Hepatocyte (in vitro differentiated cells): ENCODE measurements at regions not wholly inside any gene's neighbourhood (a gene's known extent, or its start where the extent isn't known, plus 50 kb on each side); places are given as distances from the start of the nearest gene placed in this dataset.
"Not testable (repeated sequence)": the region's sequence is repeated elsewhere in the genome, so short reads cannot be mapped to it uniquely, and the experiment has no call there.

Source experiments
- DNase-seq: peaks from one replicate; pipeline ENCODE4 v3.0.0-alpha.2; 2016; ENCODE audit warnings: low spot score
- H2AFZ ChIP-seq: fragments of 200-600 bp; sonication (generic); 2 replicates; pipeline ENCODE4 v1.6.0; 2016; ENCODE audit warnings: antibody characterized with exemption, mild to moderate bottlenecking
- H3K27ac ChIP-seq: fragments of 200-600 bp; sonication (generic); 2 replicates; pipeline ENCODE4 v1.5.1; 2016; ENCODE audit warnings: mild to moderate bottlenecking
- H3K27me3 ChIP-seq: fragments of 200-600 bp; sonication (generic); 2 replicates; pipeline ENCODE4 v1.6.1; 2016
- H3K36me3 ChIP-seq: fragments of 200-600 bp; sonication (generic); replicated peaks from 2 replicates; pipeline ENCODE4 v1.5.1; 2016; ENCODE audit warnings: low read depth; ENCODE audit not compliant: insufficient read depth
- H3K4me1 ChIP-seq: fragments of 200-600 bp; sonication (generic); 2 replicates; pipeline ENCODE4 v1.5.1; 2016; ENCODE audit warnings: mild to moderate bottlenecking, moderate library complexity; ENCODE audit not compliant: insufficient read depth
- H3K4me2 ChIP-seq: fragments of 200-600 bp; sonication (generic); 2 replicates; pipeline ENCODE4 v1.6.0; 2016
- H3K4me3 ChIP-seq: fragments of 200-600 bp; sonication (generic); 2 replicates; pipeline ENCODE4 v1.5.1; 2016; ENCODE audit warnings: mild to moderate bottlenecking
- H3K79me2 ChIP-seq: fragments of 200-600 bp; sonication (generic); 2 replicates; pipeline ENCODE4 v1.6.0; 2017; ENCODE audit warnings: mild to moderate bottlenecking
- H3K9me2 ChIP-seq: fragments of 200-600 bp; sonication (generic); replicated peaks from 2 replicates; pipeline ENCODE4 v1.6.0; 2017; ENCODE audit warnings: mild to moderate bottlenecking; ENCODE audit not compliant: insufficient read depth
- H3K9me3 ChIP-seq: fragments of 200-600 bp; sonication (generic); 2 replicates; pipeline ENCODE4 v1.5.1; 2016; ENCODE audit warnings: low read depth, mild to moderate bottlenecking
- H4K20me1 ChIP-seq: fragments of 200-600 bp; sonication (generic); 2 replicates; pipeline ENCODE4 v1.6.0; 2016; ENCODE audit warnings: mild to moderate bottlenecking; ENCODE audit not compliant: insufficient read depth, poor library complexity, severe bottlenecking
- CTCF ChIP-seq: fragments of 200-600 bp; sonication (generic); IDR thresholded peaks from 2 replicates; pipeline ENCODE4 v1.5.1; 2016; ENCODE audit warnings: antibody characterized with exemption, mild to moderate bottlenecking; ENCODE audit not compliant: poor library complexity
- EZH2 ChIP-seq: fragments of 200-600 bp; sonication (generic); IDR thresholded peaks from 2 replicates; pipeline ENCODE4 v1.6.1; 2016; ENCODE audit warnings: antibody characterized with exemption, mild to moderate bottlenecking, borderline replicate concordance
- EZH2phosphoT487 ChIP-seq: fragments of 200-600 bp; sonication (generic); IDR thresholded peaks from one replicate; pipeline ENCODE4 v1.6.1; 2018; ENCODE audit warnings: antibody characterized with exemption, mild to moderate bottlenecking, low read depth, moderate library complexity; ENCODE audit not compliant: unreplicated experiment, severe bottlenecking
- WGBS: methylation state at CpG from one replicate; pipeline ENCODE4 v1.1.6; 2016; ENCODE audit warnings: low lambda C conversion rate; ENCODE audit errors: missing lambda C conversion rate; 5-methylcytosine and 5-hydroxymethylcytosine counted together

- no peaks in the 10 kb centered on the region for H3K9me3 ChIP-seq
- H3K36me3 ChIP-seq: no peaks in the 10 kb centered on the region
- no peak for TF ChIP-seq EZH2
- TF ChIP-seq EZH2phosphoT487: no peak
- no peak for TF ChIP-seq CTCF
- H3K9me2 ChIP-seq: no peaks in the 10 kb centered on the region
- no peak for DNase-seq
- no peaks in the 10 kb centered on the region for H4K20me1 ChIP-seq
- no peaks in the 10 kb centered on the region for H3K4me1 ChIP-seq
- no peaks in the 10 kb centered on the region for H3K79me2 ChIP-seq
- no peak overlapping the region for H3K4me3 ChIP-seq
- H3K27me3 ChIP-seq: no peaks in the 10 kb centered on the region
- 92% methylated on average over 8 of the region's 8 CpGs for WGBS
- no peak overlapping the region for H2AFZ ChIP-seq
- no peak overlapping the region for H3K27ac ChIP-seq
- H3K4me2 ChIP-seq: no peak overlapping the region
These were observed 768.4 kb downstream of the TDRD15 start for GRCh38 chr2:21892140-21892539.

GRCh38 chr2:21895200-21895599 lies 771.4 kb downstream of the TDRD15 start:
- H3K27ac ChIP-seq: no peak overlapping the region
- no peaks in the 10 kb centered on the region for H4K20me1 ChIP-seq
- no peaks in the 10 kb centered on the region for H3K27me3 ChIP-seq
- H3K9me2 ChIP-seq: no peaks in the 10 kb centered on the region
- H3K4me3 ChIP-seq: no peak overlapping the region
- H3K79me2 ChIP-seq: no peaks in the 10 kb centered on the region
- H3K4me2 ChIP-seq: no peak overlapping the region
- H3K4me1 ChIP-seq: no peaks in the 10 kb centered on the region
- H2AFZ ChIP-seq: no peak overlapping the region
- WGBS: 88% methylated on average over 5 of the region's 5 CpGs
- TF ChIP-seq EZH2phosphoT487: no peak
- H3K9me3 ChIP-seq: no peaks in the 10 kb centered on the region
- no peaks in the 10 kb centered on the region for H3K36me3 ChIP-seq
- DNase-seq: no peak

GRCh38 chr2:21908712-21909380 lies 785.1 kb downstream of the TDRD15 start:
- H3K9me3 ChIP-seq, H2AFZ ChIP-seq, DNase-seq, H3K79me2 ChIP-seq, H3K4me3 ChIP-seq, H3K36me3 ChIP-seq, H4K20me1 ChIP-seq, H3K9me2 ChIP-seq, H3K27me3 ChIP-seq, H3K27ac ChIP-seq, H3K4me2 ChIP-seq, H3K4me1 ChIP-seq: not testable (repeated sequence)
- WGBS: 90% methylated on average over 25 of the region's 26 CpGs

GRCh38 chr2:21910832-21911507 lies 787.2 kb downstream of the TDRD15 start:
- Histone ChIP-seq H3K9me2 (no peaks in the 10 kb centered on the region), H3K4me3 (no peak overlapping the region), H3K4me2 (no peak overlapping the region), H2AFZ (no peak overlapping the region), H3K79me2 (no peaks in the 10 kb centered on the region), H3K27me3 (no peaks in the 10 kb centered on the region), H4K20me1 (no peaks in the 10 kb centered on the region), H3K9me3 (no peaks in the 10 kb centered on the region), H3K36me3 (no peaks in the 10 kb centered on the region), H3K4me1 (no peaks in the 10 kb centered on the region), H3K27ac (no peak overlapping the region)
- no peak for TF ChIP-seq CTCF
- TF ChIP-seq EZH2: no peak
- no peak for TF ChIP-seq EZH2phosphoT487
- no peak for DNase-seq
- WGBS: 90% methylated on average over 6 of the region's 6 CpGs
